Liver (tissue), 3 donors: ENCODE measurements at regions not wholly inside any gene's neighbourhood (a gene's known extent, or its start where the extent isn't known, plus 50 kb on each side); places are given as distances from the start of the nearest gene placed in this dataset.

Source experiments
- ATF3 ChIP-seq: IDR thresholded peaks from 2 replicates; pipeline ENCODE4 v1.6.1; 2016; ENCODE audit warnings: antibody characterized with exemption
- CTCF ChIP-seq: fragments of 150-350 bp; IDR thresholded peaks from 2 replicates; pipeline ENCODE4 v1.5.1; 2017; ENCODE audit warnings: improper control_type of control experiment, low read depth, low read length; ENCODE audit not compliant: missing input control
- EGR1 ChIP-seq, 2 donors: IDR thresholded peaks; 2 replicates each; pipeline ENCODE4 v1.6.1; 2016 to 2018; ENCODE audit warnings: antibody characterized with exemption in 2 of 2, low read depth in 2 of 2
- HNF4A ChIP-seq, 2 donors: conservative IDR thresholded peaks; 2 replicates each; pipeline ENCODE4 v1.6.1; 2016; ENCODE audit warnings: antibody characterized with exemption in 2 of 2, mild to moderate bottlenecking in 2 of 2
- JUND ChIP-seq, 2 donors: IDR thresholded peaks; 2 replicates each; pipeline ENCODE4 v1.6.1; 2016; ENCODE audit warnings: antibody characterized with exemption in 2 of 2
- REST ChIP-seq: IDR thresholded peaks from 2 replicates; pipeline ENCODE4 v1.6.1; 2016; ENCODE audit warnings: antibody characterized with exemption, mild to moderate bottlenecking
- TAF1 ChIP-seq: conservative IDR thresholded peaks from 2 replicates; pipeline ENCODE4 v1.6.1; 2016; ENCODE audit warnings: antibody characterized with exemption, mild to moderate bottlenecking
- TF ChIP-seq, protein P1 (sequence below): IDR thresholded peaks from 2 replicates; pipeline ENCODE4 v1.6.1; 2016; ENCODE audit warnings: antibody characterized with exemption
- TF ChIP-seq, protein P2 (sequence below): IDR thresholded peaks from 2 replicates; pipeline ENCODE4 v1.6.1; 2016; ENCODE audit warnings: antibody characterized with exemption
- donor health status: healthy.
- donor health status: healthy.

GRCh38 chr1:90348934-90349333, 354.0 kb downstream of the ZNF326 start:
- no peak for TF ChIP-seq JUND (IDR thresholded peaks at IDR 0.05)
- TF ChIP-seq CTCF = no peak
- TF ChIP-seq EGR1 (IDR thresholded peaks at IDR 0.05; ENCODE audit: low read depth in 2 of 2) = no peak
- TF ChIP-seq, protein P1, sequence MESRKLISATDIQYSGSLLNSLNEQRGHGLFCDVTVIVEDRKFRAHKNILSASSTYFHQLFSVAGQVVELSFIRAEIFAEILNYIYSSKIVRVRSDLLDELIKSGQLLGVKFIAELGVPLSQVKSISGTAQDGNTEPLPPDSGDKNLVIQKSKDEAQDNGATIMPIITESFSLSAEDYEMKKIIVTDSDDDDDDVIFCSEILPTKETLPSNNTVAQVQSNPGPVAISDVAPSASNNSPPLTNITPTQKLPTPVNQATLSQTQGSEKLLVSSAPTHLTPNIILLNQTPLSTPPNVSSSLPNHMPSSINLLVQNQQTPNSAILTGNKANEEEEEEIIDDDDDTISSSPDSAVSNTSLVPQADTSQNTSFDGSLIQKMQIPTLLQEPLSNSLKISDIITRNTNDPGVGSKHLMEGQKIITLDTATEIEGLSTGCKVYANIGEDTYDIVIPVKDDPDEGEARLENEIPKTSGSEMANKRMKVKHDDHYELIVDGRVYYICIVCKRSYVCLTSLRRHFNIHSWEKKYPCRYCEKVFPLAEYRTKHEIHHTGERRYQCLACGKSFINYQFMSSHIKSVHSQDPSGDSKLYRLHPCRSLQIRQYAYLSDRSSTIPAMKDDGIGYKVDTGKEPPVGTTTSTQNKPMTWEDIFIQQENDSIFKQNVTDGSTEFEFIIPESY = no peak
- no peak for TF ChIP-seq HNF4A (conservative IDR thresholded peaks at IDR 0.05)
- no peak for TF ChIP-seq REST
- no peak for TF ChIP-seq ATF3
- TF ChIP-seq, protein P2, sequence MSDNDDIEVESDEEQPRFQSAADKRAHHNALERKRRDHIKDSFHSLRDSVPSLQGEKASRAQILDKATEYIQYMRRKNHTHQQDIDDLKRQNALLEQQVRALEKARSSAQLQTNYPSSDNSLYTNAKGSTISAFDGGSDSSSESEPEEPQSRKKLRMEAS = no peak
- no peak for TF ChIP-seq TAF1
